GM13976 (cell line): ENCODE measurements at regions not wholly inside any gene's neighbourhood (a gene's known extent, or its start where the extent isn't known, plus 50 kb on each side); places are given as distances from the start of the nearest gene placed in this dataset.
"Not testable (repeated sequence)": the region's sequence is repeated elsewhere in the genome, so short reads cannot be mapped to it uniquely, and the experiment has no call there.

Experiments
- DNase-seq: peaks from one replicate; pipeline ENCODE4 v3.0.0; 2012; ENCODE audit warnings: low spot score
- CTCF ChIP-seq: IDR thresholded peaks from 2 replicates; pipeline ENCODE4 v1.5.1; 2012; ENCODE audit warnings: borderline replicate concordance, mild to moderate bottlenecking; ENCODE audit not compliant: insufficient read depth; ENCODE audit errors: extremely low read depth, missing control alignments, control extremely low read depth
- in situ Hi-C: fragments of 300-500 bp; cut with MboI; formaldehyde crosslinking; loops from one replicate; pipeline ENCODE4 v1.12.0; 2022; ENCODE audit warnings: low sequenced_read_pairs, mixed read lengths, inconsistent platforms; ENCODE audit not compliant: unreplicated experiment

- DNase-seq, in situ Hi-C loops: not testable (repeated sequence)
These were observed 914.7 kb downstream of the FOXD4L5 start for GRCh38 chr9:64370344-64370743.

- in situ Hi-C loops, result not testable (repeated sequence)
These were observed 915.4 kb downstream of the FOXD4L5 start for GRCh38 chr9:64369644-64370043.

GRCh38 chr9:64369114-64369513 lies 915.9 kb downstream of the FOXD4L5 start:
- DNase-seq, in situ Hi-C loops: not testable (repeated sequence)
- peak; percentile 78 for TF ChIP-seq CTCF

More at GRCh38 chr9:64369644-64370043, 915.4 kb downstream of the FOXD4L5 start:
- not testable (repeated sequence) for DNase-seq

- DNase-seq, in situ Hi-C loops: not testable (repeated sequence)
These were observed 916.4 kb downstream of the FOXD4L5 start for GRCh38 chr9:64368644-64368942.

- in situ Hi-C loops, result not testable (repeated sequence)
These were observed 917.0 kb downstream of the FOXD4L5 start for GRCh38 chr9:64367826-64368643.

More at GRCh38 chr9:64367826-64368643, 917.0 kb downstream of the FOXD4L5 start:
- not testable (repeated sequence) for DNase-seq
